ENCODE measurements at regions not wholly inside any gene's neighbourhood (a gene's known extent, or its start where the extent isn't known, plus 50 kb on each side); places are given as distances from the start of the nearest gene placed in this dataset.

- Histone ChIP-seq H3K79me2 (ENCODE audit: insufficient read depth, low read length) (no peaks in the 10 kb centered on the region), H3K4me1 (ENCODE audit: insufficient read depth, low read length, severe bottlenecking) (no peaks in the 10 kb centered on the region), H3K9me2 (ENCODE audit: low read depth, low read length) (no peaks in the 10 kb centered on the region), H3K4me3 (ENCODE audit: low read depth, low read length, poor library complexity, severe bottlenecking) (no peak overlapping the region), H3K36me3 (ENCODE audit: insufficient read depth, low read length) (no peaks in the 10 kb centered on the region), H4K20me1 (ENCODE audit: insufficient read depth, low read length) (no peaks in the 10 kb centered on the region), H3K27me3 (ENCODE audit: insufficient read depth, low read length) (no peaks in the 10 kb centered on the region), H3K27ac (ENCODE audit: low read depth, low read length, poor library complexity, severe bottlenecking) (no peak overlapping the region), H3F3A (ENCODE audit: insufficient read depth, low read length) (no peaks in the 10 kb centered on the region), H3K9ac (ENCODE audit: low read length) (no peak overlapping the region), H2AFZ (ENCODE audit: low read length) (no peak overlapping the region), H3K4me2 (ENCODE audit: low read length) (no peak overlapping the region), H3K9me3 (ENCODE audit: low read length) (no peaks in the 10 kb centered on the region)
- TF ChIP-seq CTCF (IDR thresholded peaks at IDR 0.05; ENCODE audit: low read length) (no peak), EZH2 (IDR thresholded peaks at IDR 0.05; ENCODE audit: borderline replicate concordance, low read length) (no peak)
These were observed 613.1 kb downstream of the MID1IP1 start for GRCh38 chrX:39414290-39414854.

- no peaks in the 10 kb centered on the region for H3K9me3 ChIP-seq (ENCODE audit: low read length)
- H3K4me1 ChIP-seq (ENCODE audit: insufficient read depth, low read length, severe bottlenecking), result no peaks in the 10 kb centered on the region
- no peaks in the 10 kb centered on the region for H3K9me2 ChIP-seq (ENCODE audit: low read depth, low read length)
- H3F3A ChIP-seq (ENCODE audit: insufficient read depth, low read length), result no peaks in the 10 kb centered on the region
- no peak overlapping the region for H3K4me3 ChIP-seq (ENCODE audit: low read depth, low read length, poor library complexity, severe bottlenecking)
- H3K4me2 ChIP-seq (ENCODE audit: low read length), result no peak overlapping the region
- TF ChIP-seq EZH2 (IDR thresholded peaks at IDR 0.05; ENCODE audit: borderline replicate concordance, low read length), result no peak
- no peak for TF ChIP-seq CTCF (IDR thresholded peaks at IDR 0.05; ENCODE audit: low read length)
- H3K9ac ChIP-seq (ENCODE audit: low read length), result no peak overlapping the region
- no peaks in the 10 kb centered on the region for H4K20me1 ChIP-seq (ENCODE audit: insufficient read depth, low read length)
- no peak overlapping the region for H3K27ac ChIP-seq (ENCODE audit: low read depth, low read length, poor library complexity, severe bottlenecking)
- H3K36me3 ChIP-seq (ENCODE audit: insufficient read depth, low read length), result no peaks in the 10 kb centered on the region
- H3K27me3 ChIP-seq (ENCODE audit: insufficient read depth, low read length), result no peaks in the 10 kb centered on the region
- no peak overlapping the region for H2AFZ ChIP-seq (ENCODE audit: low read length)
- H3K79me2 ChIP-seq (ENCODE audit: insufficient read depth, low read length), result no peaks in the 10 kb centered on the region
These were observed 615.4 kb downstream of the MID1IP1 start for GRCh38 chrX:39416547-39417260.

DNA sequence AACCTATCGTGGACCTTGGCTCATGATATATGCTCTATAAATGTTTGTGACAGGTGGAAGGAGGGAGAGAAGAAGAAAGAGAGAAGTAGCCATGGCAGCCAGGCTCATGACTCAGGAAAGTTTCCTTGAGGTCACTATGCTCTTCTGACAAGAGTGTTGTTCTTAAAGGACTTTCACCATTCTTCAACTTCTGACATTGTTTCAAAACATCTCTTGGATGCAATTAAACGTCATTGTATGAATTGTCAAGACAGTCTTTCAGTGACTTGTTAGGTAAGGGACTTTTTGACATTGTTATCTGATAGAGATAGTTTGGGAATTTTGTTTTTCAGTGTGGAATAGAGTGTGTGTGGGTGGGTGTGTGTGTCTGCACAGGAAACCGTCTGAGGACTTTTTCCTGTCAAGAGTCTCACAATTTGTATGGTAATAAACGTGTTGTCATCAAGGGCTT lies 617.0 kb downstream of the MID1IP1 start:
- Histone ChIP-seq H3K27me3 (ENCODE audit: insufficient read depth, low read length) (no peaks in the 10 kb centered on the region), H3K9me3 (ENCODE audit: low read length) (no peaks in the 10 kb centered on the region), H3K4me3 (ENCODE audit: low read depth, low read length, poor library complexity, severe bottlenecking) (no peak overlapping the region), H3K4me1 (ENCODE audit: insufficient read depth, low read length, severe bottlenecking) (no peaks in the 10 kb centered on the region), H2AFZ (ENCODE audit: low read length) (no peak overlapping the region), H3K36me3 (ENCODE audit: insufficient read depth, low read length) (no peaks in the 10 kb centered on the region), H3K9me2 (ENCODE audit: low read depth, low read length) (no peaks in the 10 kb centered on the region), H3K79me2 (ENCODE audit: insufficient read depth, low read length) (no peaks in the 10 kb centered on the region), H3F3A (ENCODE audit: insufficient read depth, low read length) (no peaks in the 10 kb centered on the region), H3K27ac (ENCODE audit: low read depth, low read length, poor library complexity, severe bottlenecking) (no peak overlapping the region), H3K4me2 (ENCODE audit: low read length) (no peak overlapping the region), H3K9ac (ENCODE audit: low read length) (no peak overlapping the region), H4K20me1 (ENCODE audit: insufficient read depth, low read length) (no peaks in the 10 kb centered on the region)
- TF ChIP-seq EZH2 (IDR thresholded peaks at IDR 0.05; ENCODE audit: borderline replicate concordance, low read length) (no peak), CTCF (IDR thresholded peaks at IDR 0.05; ENCODE audit: low read length) (no peak)
